Activated T-helper 1 cell treated with Interleukin-2 at 50 U/mL for 16 hours (primary cell): ENCODE measurements at regions not wholly inside any gene's neighbourhood (a gene's known extent, or its start where the extent isn't known, plus 50 kb on each side); places are given as distances from the start of the nearest gene placed in this dataset.

Experiments used
- DNase-seq: peaks from one replicate; pipeline ENCODE4 v3.0.0-alpha.2; 2020; ENCODE audit warnings: low read depth

DNA sequence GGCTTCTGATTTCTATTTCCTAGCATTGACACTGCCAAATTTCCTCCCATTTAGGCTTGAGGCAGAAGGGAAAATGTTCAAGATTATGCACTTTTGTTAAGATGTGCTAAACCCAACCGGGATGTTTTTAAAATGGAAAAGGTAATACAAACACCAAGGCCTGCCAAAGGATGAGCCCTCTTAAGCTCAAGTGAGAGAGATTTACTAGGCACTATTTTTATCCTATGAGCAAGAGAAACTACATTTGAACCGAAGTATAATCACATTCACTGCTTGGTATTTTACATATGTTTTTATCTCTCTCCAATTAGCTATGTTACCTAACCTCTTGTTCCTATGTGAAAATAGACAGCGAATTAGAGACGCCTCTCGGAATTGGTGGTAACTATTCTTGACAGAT lies 295.8 kb downstream of the GABRB3 start:
- no peak for DNase-seq

DNA sequence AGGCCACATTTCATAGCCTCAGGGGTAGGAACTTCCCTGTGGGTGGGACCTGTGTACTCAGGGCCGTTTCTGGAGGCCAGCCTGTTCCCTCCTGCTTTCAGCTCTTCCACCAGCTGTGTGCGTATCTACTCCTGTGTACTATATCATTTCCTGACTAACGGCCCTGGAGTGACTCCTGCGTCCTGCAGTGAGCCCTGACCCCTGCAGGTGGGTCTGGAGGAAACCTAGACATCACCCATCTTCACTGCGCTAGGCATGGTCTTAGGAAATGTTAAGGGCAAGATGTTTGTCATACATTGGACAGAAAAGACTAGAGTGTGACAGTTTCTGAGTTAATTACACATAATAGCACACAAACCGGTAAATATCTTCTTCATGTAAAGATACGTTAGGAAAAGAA lies 297.3 kb downstream of the GABRB3 start:
- DNase-seq = no peak

GRCh38 chr15:26472661-26473060 lies 300.2 kb downstream of the GABRB3 start:
- no peak for DNase-seq

GRCh38 chr15:26461847-26462608 lies 310.8 kb downstream of the GABRB3 start:
- DNase-seq = no peak

DNA sequence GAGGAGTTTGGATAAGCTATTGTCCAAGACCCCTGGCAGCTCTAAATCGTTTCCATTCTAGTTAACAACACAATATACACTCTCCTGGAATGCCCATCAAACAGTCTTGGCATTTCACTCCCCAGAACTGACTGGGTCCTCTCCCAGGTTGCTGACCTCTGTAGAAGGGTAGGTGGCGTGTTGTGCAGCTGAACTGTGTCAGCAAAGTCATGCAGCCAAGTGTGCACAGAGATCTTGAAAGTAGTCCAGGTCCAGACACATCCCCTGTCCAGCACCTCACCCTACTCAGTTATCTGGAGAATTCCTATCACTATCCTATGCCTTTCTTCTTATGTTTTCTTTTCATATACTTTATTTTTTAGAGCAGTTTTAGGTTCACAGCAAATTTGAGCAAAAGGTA lies 312.7 kb downstream of the GABRB3 start:
- no peak for DNase-seq

DNA sequence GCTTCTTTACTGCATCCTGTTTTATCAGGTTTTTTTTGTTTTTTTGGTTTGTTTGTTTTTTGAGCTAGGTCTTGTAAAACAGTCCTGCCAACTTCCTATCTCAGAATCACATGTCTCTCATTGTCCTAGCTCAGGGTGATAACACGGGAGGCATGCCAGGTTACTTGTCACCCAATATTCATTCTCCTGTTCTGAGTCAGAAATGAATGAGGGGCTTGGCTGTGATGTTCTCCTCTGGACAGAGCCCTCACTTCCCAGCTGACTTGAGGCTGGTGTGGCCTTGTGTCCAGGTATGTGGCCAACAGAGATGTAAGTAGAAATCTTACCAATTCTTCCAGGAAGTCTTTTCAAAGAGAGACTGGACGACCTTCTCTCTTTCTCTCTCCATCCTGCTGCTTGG lies 317.0 kb downstream of the GABRB3 start:
- DNase-seq = no peak

GRCh38 chr15:26453914-26454313 lies 319.0 kb downstream of the GABRB3 start:
- no peak for DNase-seq

GRCh38 chr15:26451995-26452394 lies 320.9 kb downstream of the GABRB3 start:
- DNase-seq = no peak

- no peak for DNase-seq
These were observed 323.6 kb downstream of the GABRB3 start for GRCh38 chr15:26449291-26449690.

GRCh38 chr15:26443321-26443720 lies 329.5 kb downstream of the GABRB3 start:
- DNase-seq = no peak

- DNase-seq = no peak
These were observed 330.2 kb downstream of the GABRB3 start for GRCh38 chr15:26442680-26443079.

- DNase-seq = no peak
These were observed 333.2 kb downstream of the GABRB3 start for GRCh38 chr15:26439681-26440080.

GRCh38 chr15:26438718-26439117 lies 334.1 kb downstream of the GABRB3 start:
- DNase-seq = no peak

- DNase-seq = no peak
These were observed 334.6 kb downstream of the GABRB3 start for GRCh38 chr15:26438316-26438715.

DNA sequence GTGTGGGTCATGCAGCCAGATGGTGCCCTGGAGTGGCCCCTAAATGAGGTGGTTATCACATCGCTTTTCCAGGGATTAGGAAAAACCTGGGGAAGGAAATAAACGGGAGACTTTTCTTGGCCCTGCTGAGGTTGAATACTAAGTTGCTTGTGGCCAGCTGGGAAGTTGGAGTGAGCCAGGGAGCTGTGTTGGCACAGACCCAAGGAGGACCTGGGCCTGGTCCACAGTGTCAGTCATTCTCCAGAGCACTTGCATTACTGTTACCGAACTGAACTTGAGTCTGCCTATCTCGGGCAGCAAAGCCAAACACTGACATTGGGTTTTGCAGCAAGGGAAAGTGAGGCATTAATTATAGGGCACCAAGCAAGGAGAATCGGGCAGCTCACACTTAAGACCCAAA lies 339.0 kb downstream of the GABRB3 start:
- DNase-seq = no peak

DNA sequence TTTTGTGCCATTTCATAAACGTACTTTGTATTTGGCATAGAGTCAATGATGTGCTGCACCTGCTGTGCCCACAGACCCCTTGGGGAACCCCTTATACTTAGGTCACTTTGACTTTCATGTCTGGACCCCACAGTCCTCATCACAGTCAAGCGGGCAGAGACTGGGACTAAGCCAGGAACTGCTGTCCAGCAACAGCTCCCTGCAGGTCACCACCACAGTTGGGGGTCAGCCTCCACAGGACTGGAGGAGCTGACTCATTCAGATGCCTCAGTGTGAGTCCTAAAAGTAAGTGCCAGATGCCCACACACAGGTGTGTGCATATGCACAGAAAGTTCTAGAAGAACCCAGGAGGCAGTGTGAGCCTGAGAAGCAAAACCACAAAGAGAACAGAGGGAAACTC lies 339.8 kb downstream of the GABRB3 start:
- no peak for DNase-seq

DNA sequence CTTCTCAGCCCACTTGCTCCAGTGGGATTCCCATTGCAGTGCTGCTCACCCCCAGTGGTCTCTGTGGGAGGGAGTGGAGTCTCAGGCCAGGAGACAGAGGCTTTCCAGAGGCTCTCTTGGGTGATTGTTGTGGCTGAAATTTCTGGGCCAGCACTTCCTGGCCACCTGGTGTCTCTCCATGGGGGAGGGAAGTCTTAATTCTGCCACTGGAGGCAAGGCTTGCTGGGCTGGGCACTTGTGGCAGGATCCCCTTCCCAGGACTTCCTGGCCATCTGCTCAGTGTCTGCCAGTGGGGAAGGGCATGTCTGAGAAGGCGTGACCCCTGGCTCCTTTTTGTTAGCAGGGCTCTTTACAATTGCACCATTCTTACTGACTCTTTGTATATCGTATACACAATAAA lies 351.8 kb downstream of the GABRB3 start:
- DNase-seq = no peak

DNA sequence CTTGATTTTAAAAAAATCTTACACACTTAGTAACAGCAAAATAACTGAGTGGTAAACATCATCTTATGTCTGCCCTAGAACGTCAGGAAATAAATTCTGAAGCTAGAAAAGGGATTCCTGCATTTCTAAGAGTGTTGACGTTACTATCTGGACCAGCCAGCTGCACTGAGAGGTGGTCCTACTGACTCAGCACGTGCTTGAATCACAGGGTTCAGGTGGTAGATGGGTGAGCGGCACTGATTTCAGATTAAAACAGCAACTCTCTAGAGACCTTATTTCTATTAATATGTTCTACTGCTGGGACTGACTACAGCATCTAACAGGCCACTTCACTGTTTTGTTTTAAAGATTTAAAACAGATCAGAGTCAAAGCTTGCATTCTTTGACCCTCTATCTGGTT lies 377.2 kb downstream of the GABRB3 start:
- DNase-seq = no peak

DNA sequence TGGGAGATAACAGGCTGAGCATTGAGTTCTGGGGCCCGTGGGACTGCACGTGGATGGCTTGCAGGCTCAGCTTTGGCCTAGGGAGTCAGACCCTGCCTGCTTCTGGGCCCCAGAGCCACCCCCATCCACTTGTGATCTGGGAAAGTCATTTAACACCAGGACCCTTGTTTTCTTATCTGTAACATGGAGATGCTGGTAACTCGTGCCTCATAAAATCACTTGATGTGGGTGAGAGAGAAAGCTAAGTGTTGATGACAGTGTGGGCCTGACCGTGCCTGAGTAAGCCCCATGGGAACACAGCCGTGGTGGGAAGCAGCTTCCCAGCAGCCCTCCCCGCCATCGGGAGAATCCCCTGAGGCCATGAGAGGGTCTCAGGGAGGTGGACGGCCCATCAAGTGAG lies 378.1 kb downstream of the GABRB3 start:
- no peak for DNase-seq

- no peak for DNase-seq
These were observed 379.9 kb downstream of the GABRB3 start for GRCh38 chr15:26392956-26393355.

DNA sequence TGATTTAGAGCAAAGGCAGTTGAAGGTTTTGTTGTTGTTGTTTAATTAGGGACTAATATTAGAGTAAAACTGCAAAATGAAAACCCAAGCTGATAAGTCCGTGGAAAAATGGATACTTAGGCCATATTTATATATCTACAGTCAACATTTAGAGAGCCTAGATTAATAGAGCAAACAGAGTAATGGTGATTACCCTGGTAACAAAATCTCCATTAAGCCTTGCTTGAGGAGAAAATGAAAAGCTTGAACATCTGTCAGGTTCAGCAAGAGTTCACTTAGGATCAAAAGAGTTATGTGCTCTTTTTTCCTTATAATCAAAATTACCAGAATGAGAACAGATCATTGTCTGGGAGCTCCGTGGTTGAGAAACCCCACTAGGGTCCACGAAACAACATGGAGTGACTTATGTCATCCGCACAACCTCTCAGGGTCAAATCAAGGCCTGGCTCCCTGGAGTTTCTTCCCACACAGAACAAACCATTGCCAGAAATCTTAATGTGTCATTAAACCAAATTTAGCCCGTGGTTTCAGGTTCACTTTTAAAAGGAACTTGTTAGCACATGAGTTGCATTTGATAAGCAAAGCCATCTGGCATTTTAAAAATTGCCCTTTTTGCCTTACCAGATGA lies 381.2 kb downstream of the GABRB3 start:
- no peak for DNase-seq

DNA sequence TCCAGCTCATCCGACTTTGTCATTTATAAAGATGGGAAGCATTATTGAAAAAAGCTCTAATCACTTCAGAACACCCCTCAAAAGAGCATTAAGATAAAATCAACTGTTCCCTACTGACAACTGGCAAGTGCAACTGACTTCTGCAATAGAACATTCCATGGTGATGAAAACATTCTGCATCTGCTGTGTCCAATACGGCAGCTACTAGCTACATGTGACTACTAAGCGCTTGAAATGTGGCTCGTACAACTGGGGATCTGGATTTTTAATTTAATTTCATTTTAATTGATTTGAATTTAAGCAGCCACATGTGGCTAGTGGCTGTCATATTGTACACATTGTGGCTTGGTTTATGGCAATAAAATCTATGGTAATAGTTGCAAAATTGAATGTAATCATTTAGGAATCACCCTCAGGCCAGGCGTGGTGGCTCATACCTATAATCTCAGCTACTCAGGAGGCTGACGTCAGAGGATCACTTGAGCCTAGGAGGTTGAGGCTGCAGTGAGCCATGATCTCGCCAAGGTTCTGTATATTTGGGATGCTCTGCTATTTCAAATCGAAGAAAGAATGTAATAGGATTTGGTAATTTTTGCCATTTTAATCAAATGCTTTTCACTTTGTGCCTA lies 390.3 kb downstream of the GABRB3 start:
- DNase-seq = no peak

DNA sequence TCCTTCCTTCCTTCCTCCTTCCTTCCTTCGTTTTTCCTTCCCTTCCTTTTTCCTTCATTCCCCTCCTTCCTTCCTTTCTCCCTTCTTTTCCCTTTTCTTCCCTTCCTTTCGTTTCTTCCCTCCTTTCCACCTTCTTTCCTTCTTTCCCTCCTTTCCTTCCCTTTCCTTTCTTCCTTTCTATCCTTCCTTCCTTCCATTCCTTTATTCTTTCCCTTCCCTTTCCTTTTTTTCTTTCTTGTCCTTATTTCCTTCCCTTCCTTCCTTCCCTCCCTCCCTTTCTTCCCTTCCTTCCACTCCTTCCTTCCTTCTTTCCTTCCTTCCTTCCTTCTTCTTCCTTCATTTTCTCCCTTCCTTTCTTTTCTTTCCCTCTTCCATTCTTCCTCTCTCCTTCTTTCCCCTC lies 394.6 kb downstream of the GABRB3 start:
- no peak for DNase-seq

DNA sequence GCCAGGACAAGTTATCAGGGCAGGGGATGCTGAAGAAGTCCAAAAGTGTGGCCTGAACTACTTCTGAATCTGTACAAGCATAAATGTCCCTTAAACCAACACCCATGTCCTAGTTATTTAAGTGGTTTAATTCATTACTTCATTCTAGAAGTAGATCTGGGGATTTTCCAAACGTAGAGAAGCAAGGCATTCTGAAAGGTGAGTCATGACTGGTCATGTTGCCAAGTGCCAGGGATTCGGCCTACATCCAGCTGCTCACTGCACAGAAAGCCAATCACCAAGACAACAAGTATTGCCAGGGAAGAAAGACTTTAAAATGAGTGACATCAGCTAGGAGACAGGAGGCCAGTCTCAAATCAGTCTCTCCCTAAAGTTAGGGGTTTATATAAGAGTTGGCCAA lies 396.6 kb downstream of the GABRB3 start:
- no peak for DNase-seq
